ENCODE measurements at regions not wholly inside any gene's neighbourhood (a gene's known extent, or its start where the extent isn't known, plus 50 kb on each side); places are given as distances from the start of the nearest gene placed in this dataset.

DNA sequence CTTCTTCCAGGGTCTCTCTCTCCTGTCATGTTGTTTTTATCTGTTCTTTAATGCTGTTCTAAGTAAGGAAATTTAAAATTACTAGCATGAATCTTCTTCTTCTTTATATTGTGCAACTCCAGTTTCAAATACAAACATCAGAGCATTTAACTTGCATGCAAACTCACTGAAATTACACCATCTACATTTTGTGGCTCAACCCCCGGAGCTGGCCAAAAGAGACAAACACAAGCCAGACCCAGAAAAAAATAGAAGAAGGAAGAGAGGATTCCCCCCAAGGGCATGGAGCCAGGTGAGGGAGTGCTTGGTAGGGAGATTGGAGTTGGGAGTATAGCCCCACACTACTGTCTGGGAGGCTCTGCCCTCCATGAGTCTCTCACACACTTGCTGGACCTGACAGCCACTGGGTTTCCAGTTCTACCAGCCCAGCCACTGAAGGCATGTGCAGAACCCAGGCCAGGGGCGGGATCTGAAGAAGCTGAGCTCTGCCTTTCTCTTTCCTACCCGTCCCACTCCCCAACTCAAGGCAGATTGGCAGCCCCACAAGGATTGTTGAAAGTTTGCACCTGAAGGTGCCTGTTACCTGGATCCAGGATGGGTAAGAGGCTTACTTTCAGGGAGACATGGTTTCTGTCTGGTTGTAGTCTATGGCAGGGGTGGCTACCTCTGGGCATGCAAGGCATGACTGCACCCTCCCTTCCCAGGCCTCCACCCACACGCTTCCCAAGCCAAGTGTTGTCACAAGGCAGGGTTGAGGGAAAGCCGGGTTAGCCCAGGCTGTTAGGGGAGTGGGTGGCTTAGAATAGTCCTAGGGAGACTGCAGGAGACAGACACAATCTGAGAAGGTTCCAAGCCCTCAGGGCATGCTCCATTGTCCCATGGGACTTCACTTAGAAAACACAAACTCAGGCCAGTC, 297.2 kb downstream of the TGFB2 start:
- no peak for DNase-seq (ENCODE audit: low spot score)

DNA sequence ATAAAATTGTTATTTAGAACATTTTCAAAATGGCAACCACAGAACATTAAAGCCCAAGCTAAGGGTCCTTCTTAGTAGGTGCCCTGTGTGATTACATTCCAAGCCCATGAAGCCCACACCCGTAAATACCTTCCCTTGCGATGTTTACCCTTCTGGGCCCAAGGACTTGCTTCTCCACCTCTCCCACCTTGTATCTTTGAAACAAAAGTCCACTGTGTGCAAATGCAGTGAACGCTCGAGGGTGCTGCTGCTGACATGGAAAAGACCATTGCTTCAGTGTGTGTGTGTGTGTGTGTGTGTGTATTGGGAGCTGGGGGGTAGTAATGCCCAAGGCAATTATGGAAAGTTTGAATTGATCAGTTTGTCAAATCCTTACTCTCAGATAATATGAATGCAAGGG, 298.1 kb downstream of the TGFB2 start:
- DNase-seq (ENCODE audit: low spot score): no peak

DNA sequence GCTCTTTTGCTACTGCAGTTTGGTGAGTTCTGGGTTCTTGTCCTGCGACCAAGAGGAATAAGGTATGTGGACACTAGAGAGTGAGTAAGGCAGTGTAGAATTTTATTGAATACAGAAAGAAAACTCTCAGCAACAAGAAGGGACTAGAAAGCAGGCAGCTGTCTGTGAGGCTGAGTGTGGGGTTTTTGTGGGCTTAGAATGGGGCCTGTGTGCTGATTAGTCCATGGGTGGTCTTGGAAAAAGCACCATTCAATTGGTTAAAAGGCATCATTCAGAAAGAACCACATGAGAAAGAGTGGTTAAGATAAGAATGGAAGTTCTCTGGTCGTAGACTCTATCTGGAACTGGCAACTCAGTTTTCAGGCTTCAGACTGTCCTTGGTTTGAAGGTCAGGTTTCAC, 298.8 kb downstream of the TGFB2 start:
- no peak for DNase-seq (ENCODE audit: low spot score)

DNA sequence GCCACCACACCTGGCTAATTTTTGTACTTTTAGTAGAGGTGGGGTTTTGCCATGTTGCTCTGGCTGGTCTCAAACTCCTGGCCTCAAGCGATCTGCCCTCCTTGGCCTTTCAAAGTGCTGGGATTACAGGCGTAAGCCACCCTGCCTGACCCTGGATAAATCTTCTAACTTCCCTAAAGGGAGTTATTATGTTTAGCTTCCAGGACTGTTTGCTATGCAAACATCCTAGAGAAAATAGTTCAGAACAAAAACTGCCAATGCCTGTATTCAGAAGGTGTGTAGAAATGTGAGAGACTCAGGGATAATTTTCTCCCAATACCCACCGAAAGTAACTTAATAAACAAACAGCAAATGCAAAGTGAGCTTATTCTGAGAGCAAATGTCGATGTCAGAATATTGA, 301.2 kb downstream of the TGFB2 start:
- DNase-seq (ENCODE audit: low spot score): no peak

DNA sequence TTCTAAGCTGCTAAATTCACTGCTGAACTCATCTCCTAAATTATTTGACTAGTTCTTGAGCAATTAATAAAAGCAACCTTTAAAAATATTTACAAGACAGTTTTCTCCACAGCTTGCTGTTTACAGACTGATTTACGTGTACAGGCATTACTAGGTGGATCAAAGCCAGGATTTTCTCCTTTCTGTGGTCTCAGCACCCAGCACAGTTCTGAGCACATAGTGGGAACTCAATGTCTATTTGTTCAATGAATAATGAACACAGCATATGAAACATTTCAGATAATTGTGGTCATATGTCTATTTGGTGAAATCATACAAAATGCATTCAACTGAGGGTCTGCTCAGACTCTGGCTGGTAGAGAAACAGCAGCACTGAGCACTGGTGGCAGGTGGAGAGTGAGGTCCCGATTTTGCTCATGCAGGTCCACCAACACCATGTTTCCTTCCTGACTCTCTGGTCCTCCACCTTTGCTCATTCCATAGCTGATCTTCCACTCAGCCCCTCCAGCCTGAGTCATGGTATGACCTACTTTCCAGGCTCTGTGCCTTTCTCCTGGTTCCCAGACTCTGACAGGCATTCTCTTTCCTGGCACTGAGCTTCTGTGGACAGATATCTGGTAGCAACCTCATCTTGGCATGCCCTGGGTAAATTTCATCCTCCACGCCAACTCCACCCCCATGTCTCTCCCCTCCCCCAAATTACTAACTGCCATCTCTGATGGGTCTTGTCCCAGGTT, 311.3 kb downstream of the TGFB2 start:
- DNase-seq (ENCODE audit: low spot score): no peak

DNA sequence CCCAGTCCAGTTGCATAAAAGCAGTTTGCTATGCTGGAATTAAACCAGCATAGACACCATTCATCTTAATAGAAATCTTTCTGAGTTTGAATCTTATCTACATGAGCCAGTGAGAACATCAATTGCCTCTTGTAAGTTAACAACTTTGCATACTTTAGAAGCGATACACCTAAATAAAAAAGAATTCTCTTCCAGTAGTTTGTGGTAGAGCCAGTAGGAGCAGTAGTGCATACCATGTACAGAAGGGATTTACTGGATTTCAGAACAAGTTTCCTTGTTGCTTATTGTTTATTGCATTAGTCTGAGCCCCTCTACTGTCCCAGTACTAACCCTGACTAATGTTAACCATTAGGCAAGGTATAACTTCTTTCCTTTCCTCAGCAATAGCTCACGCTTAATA, 313.1 kb downstream of the TGFB2 start:
- no peak for DNase-seq (ENCODE audit: low spot score)

DNA sequence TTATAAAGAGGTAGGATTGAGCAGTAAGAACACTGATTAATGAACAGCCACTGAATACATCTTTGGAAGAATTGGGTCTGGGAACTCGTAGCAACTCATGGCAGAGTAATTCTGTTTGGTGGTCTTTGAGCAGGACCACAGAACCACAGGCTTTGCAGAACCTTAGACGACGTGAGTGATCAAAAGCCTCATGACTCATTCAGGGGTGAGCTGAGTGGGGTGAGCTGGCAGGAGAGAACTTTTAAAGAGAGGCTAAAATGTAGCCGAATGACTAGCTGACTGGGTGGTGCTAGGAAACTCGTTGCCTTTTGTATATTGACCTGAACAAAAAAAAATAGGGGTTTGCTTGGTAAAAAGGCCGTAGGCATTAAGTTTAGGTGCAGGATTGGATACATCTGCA, 313.8 kb downstream of the TGFB2 start:
- DNase-seq (ENCODE audit: low spot score): peak; percentile 79

DNA sequence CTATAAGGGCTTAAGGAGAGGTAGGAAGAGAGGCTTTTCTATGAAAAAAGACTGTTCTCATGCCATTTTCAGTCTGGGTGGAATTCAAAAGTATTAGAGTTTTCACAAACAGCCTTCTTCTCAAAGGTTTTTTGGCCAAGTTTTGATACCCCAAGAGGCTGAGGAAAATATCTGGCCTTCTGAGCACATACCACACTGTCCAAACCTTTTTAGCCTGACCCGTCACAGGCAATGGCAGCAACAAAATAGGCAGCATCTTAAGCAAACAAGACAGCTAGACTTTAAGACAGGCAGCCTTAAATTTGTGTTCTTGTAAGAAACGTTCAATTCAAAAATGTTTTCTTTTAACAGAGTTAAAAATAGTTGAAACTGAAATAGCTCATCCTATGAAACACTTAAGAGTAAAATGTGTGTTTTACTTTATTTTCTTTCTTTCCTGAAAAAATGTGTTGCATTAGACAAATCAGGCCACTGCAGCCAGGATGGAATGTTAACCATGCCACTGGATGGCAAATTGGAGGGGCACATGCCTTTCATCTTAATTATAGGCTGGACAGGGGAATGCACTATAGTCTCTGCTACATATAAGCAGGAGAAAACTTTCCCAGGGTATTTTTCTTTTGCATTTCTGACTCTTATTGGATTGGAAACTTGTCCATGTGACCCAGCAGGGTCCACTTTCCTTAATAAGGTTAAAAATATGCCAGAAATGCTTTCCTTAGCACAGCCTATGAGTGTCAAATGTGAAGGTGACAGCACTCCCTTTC, 315.0 kb downstream of the TGFB2 start:
- peak; percentile 33 for DNase-seq (ENCODE audit: low spot score)

DNA sequence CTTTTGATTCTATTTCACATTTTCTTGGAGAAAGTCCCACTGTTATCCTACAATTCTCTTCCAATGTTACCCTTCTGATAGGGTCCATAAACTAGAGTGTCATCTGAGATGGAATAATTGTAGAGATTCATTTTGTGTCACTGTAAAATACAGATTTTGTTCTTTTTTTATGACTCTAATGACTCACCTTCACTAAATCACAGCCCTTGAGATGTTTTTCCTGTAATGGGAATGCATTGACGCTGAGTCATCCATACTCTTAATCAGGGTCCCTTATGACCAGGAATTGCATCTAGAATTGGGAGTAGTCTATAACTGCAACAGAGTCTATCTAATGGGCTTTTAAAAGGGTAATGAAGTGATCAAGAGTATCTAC, 315.5 kb downstream of the TGFB2 start:
- peak; percentile 76 for DNase-seq (ENCODE audit: low spot score)

DNA sequence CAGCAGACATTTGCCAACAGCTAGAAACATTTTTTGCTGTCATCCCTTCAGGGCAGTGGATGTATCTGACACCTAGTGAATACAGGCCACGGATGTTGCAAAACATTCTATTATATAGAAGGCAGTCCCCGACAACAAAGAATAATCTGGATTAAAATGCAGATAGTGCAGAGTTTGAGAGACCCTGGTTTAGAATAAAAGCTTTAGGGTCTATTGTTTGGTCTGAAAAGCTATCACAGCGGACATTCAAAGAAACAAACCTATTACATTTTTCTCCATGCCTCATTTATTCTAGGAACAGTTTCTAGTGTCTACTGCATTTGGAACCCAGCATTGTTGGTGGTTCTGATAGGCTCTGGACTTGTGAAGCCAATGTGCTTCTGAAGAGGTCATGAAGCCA, 316.3 kb downstream of the TGFB2 start:
- DNase-seq (ENCODE audit: low spot score): no peak

DNA sequence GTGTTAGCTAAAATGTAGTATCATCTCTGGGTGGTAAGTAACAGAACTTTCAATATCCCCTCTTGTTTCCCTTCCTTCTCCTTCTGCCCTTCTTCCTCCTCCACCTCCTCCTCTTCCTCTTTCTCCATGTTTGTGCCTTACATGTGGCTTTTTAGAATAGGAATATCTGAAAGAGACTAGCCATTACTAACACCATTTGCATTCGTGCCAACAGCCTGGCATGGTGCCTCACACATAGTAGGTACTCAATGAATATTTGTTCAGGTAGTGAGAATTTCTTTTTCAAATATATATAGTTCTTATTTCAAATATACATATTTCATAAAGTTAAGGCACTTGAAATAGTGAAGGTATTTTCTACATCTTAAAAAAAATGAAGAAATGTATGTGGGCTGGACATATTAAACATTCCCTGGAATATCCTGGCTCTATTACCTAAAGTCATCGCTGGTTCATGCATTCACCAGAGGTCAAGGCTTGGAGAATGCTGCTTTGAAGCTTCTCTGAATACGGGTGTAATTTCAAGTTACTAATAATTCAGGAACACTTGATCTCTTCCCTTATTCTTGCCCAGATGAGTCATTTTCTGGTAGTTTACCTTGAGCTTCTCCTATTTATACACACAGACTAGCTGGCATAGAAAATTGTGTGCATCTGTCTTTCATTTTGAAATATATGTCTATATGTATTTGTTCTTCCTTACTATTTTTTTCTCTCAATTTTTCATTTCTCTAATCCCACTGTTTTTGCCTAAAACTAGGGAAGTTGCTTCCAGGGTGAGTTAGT, 319.4 kb downstream of the TGFB2 start:
- DNase-seq (ENCODE audit: low spot score): no peak

DNA sequence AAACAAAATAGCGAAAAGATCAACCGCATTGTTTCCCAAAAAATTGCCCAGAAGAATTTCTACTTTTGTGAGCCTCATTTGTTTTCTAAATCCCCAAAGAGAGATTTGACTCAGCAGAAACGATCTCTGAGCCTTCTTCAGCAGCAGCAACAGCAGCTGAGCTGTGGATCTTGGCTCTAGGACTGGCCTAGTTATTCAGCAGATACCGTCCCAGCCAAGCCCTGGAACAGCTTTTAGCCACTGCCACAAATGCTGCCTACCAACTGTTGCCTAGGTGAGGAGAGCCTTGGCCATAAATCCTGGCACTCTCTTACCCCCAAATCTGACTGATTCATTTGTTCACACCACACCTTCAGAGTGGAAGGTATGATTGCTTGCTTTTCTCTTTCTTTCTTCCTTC, 320.1 kb downstream of the TGFB2 start:
- no peak for DNase-seq (ENCODE audit: low spot score)

DNA sequence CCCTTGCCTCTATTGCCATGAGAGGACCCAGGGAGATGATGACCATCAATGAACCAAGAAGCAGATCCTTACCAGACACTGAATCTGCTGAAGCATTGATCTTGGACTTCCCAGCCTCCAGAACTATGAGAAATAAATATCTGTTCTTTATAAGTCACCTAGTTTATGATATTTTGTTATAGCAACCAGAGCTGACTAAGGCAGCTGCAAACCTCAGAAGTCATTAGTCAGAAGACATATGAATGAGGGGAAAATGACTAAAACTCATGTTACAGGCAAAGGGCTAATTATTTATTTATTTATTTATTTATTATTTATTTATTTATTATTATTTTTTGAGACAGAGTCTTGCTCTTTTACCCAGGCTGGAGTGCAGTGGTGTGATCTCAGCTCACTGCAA, 321.1 kb downstream of the TGFB2 start:
- no peak for DNase-seq (ENCODE audit: low spot score)

DNA sequence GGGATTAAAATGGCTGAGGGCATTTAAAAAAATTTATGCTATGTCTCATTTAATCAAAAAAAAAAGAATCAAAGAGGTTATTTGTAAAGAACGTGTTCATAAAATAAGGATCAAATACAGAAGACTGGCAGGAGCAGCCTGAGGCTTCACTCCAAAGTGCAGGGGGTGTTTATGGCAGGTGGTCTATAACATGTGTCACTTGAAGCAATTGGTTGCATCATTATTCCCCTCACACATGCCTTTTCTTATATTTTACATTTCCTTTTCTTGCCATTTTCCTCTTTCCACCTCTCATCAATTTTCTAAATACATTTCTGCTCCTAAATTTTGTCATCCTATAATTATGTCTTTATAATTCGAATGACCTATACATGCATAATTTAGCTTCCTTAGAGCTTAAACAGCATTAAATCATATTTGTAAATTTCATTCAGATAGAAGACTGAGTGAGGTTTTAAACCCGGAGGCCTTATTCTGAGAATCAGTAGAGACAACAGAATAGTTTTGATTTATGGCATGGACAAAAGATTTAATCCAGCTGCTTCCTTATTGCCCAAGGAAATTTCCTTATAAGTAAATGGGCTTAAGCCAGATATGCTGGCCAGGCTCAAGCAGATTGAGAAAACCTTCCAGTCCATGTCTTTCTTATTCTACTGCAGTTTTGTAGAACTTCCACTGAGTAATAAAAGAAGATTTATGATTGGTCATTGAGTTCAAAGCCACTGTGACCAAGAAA, 322.8 kb downstream of the TGFB2 start:
- no peak for DNase-seq (ENCODE audit: low spot score)

DNA sequence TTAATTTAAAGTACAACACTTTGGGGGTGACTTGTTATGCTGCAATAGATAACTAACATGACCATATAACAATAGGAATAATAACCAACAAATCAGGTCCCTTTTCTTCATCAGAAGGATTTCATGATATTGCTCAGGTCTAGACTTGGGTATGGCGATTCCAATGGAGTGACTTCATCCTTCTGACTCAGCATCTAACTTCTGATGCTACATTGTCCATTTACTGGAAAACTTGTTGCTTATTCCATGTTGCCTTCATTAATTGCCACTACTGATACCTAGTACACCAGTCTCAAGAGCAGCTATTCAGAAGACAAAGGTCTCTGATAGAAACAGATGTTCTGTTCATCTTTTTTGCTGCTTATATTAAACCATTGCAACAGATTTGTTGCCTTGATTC, 324.3 kb downstream of the TGFB2 start:
- no peak for DNase-seq (ENCODE audit: low spot score)

DNA sequence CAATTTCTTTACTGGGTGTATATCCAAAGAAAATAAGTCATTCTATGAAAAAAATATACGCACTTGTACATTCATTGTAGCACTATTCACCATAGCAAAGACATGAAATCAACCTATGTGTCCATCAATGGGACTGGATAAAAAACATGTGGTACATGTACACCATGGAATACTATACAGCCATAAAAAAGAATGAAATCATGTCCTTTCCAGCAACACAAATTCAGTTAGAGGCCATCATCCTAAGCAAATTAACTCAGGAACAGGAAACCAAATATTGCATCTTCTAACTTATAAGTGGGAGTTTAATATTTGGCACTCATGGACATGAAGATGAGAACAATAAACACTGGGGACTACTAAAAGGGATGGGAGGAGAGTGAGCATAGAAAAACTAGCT, 325.7 kb downstream of the TGFB2 start:
- no peak for DNase-seq (ENCODE audit: low spot score)

DNA sequence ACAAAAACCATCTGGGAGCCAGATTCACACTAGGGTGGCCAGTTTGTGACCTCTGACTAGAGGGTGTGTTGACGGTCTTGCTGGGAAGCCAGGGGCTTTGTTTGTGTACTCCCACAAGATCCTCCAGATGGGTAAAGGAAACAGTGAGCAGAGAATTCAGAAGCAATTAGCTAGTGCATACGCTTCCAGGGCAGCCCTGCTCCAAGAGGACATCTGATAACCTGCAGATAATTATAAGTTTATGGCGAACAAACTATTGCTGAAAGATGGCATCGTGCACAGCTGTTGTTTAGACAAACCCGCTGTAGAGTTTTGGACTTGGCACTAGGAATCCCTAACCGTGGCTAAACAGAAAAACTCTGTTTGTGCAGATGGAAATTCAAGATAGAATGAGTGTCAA, 326.4 kb downstream of the TGFB2 start:
- no peak for DNase-seq (ENCODE audit: low spot score)

DNA sequence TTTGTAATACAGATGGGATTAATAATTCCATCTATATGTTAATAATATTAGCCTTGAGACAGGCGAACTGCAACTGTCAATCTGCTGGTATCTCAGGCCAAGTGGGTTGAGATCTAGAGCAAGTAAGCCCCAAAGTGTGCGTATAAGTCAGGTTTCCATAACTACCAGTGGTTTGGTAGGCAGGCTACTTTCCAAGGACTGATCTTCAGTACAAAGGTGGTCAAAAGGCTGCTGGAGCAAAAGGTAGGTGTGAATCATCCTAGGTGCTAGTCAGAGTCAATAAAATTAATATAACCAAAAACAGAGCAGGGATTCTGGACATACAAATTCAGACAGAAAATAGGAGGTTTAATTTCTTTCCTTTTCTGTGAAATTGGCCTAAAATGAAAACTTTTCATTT, 328.0 kb downstream of the TGFB2 start:
- peak; percentile 7 for DNase-seq (ENCODE audit: low spot score)

DNA sequence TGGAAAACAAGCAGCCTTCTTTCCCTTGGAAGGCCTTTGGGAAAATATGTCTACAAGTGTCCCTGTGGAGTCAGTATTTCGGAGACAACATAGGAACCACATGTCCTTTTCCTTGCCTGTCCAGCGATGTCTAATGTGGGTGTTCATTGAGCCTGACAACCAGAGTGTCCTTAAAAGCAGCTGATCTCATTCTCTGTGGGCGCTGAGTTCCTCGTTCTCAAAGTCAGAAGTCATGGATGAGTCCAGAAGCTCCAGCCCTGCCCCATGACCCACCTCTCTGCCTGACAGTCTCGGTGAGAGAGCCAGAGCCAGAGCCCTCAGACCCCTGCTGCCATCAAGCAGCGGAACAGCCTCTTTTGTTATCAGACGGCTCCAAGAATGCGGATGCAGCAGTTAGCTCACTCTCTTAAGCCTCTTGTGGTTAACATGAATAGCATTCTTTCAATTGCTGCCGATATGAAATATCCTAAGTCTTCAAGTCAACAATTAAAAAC, 329.2 kb downstream of the TGFB2 start:
- peak; percentile 46 for DNase-seq (ENCODE audit: low spot score)

DNA sequence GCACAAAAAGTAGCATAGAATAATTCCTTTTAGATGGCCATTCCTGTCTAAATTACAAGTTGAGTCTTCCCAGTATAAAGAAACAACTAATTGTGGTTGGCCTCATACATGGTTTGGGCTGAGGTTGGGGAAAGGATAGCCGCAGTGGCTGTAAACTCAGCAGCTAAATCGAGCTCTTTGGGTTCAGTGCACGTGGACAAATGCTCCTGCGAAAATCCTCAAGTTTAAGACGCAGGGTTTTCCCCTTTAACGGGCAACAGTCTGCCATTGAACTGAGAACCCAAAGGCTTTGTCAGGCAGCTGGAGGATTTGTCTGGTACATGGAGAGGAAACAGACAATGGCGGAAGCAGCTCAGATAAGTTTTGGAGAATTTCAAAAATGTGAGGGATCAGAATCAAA, 331.9 kb downstream of the TGFB2 start:
- DNase-seq (ENCODE audit: low spot score): no peak

DNA sequence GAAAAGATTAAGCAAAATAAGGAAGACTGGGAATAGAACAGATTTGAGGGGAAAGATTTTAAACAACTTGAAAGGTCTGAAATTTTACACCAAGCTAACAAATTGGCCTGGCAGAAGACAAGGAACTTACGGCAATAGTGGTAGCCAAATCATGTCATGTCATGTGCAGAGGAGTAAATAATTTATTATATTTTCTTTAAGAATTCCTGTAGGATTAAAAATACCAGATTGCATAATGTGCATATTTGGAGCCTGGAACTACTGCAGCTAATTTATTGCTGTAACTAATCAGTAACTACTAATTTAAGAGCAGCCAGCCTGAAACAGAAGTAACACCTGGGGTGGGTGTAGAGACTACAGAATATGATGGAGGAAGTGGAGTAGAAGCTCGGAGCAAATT, 334.3 kb downstream of the TGFB2 start:
- no peak for DNase-seq (ENCODE audit: low spot score)

All from SW480 (cell line).